ENCODE measurements at regions not wholly inside any gene's neighbourhood (a gene's known extent, or its start where the extent isn't known, plus 50 kb on each side); places are given as distances from the start of the nearest gene placed in this dataset.
A peak's percentile ranks its signal among the peaks of the same experiment; 100 is the strongest.

DNA sequence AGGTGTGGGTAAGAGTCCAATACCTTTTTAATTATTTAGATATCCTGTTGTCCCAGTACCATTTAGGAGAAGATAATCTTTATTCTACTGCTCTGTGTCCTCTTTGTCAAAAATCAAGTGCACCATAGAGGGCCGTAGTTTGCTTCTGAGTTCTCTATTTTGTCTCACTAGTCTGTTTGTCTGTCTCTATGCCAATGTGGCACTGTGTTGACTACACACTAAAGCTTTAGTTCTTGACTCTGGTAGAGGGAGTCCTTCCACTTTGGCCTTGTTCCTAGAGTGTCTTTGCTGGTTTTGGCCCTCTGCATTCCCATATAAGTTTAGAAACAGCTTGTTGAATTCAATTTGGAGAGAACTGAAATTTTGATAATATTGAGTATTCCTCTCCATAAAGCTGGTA, 75.9 kb downstream of the SCGB2B2 start (continued):
- TF ChIP-seq, protein P1, sequence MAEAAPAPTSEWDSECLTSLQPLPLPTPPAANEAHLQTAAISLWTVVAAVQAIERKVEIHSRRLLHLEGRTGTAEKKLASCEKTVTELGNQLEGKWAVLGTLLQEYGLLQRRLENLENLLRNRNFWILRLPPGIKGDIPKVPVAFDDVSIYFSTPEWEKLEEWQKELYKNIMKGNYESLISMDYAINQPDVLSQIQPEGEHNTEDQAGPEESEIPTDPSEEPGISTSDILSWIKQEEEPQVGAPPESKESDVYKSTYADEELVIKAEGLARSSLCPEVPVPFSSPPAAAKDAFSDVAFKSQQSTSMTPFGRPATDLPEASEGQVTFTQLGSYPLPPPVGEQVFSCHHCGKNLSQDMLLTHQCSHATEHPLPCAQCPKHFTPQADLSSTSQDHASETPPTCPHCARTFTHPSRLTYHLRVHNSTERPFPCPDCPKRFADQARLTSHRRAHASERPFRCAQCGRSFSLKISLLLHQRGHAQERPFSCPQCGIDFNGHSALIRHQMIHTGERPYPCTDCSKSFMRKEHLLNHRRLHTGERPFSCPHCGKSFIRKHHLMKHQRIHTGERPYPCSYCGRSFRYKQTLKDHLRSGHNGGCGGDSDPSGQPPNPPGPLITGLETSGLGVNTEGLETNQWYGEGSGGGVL (tag by site-specific recombination; IDR thresholded peaks at IDR 0.05), result no peak
- TF ChIP-seq BCL11B (tag by site-specific recombination; IDR thresholded peaks at IDR 0.05; ENCODE audit: low read depth) (no peak), ZNF10 (tag by site-specific recombination; IDR thresholded peaks at IDR 0.05) (no peak), ZNF202 (tag by site-specific recombination; IDR thresholded peaks at IDR 0.05; ENCODE audit: borderline replicate concordance) (no peak), ZNF211 (tag by site-specific recombination; IDR thresholded peaks at IDR 0.05; ENCODE audit: low read depth) (no peak)

DNA sequence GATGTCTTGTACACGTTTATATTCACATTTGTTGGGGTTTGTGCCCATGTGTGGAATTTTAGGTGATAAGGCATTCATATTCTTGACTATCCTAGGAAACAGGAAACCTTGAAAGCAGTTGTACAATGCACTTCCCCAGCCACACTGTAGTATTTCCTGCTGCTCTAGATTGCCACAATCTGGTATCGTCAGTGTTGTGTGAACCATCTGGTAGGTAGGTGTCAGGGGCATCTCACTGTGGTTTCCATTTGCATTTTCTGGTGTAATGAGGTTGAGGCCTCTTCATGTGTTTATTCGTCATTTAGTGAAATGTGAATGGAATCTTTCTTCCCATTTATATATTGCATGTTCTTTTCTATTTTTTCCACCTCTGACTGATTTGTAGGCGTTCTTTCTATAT, 76.6 kb downstream of the SCGB2B2 start:
- no peak overlapping the region for H3K4me3 ChIP-seq (ENCODE audit: low read depth, low read length)
- CTCF ChIA-PET, result interaction anchor here (1.8 kb wide), 1 partner anchor 39 kb away, joined by 10 read pairs; no protein-coding TSS in a partner anchor
- POLR2A ChIA-PET, result no interaction called here
- TF ChIP-seq SP7 (tag by site-specific recombination; IDR thresholded peaks at IDR 0.05) (no peak), ZNF155 (tag by site-specific recombination; IDR thresholded peaks at IDR 0.05) (no peak), ZNF555 (tag by site-specific recombination; conservative IDR thresholded peaks at IDR 0.05) (no peak)
- H3K36me3 ChIP-seq (ENCODE audit: control insufficient read depth in 2 of 2, insufficient read depth in 1 of 2, low read length in 2 of 2), result no peaks in the 10 kb centered on the region
- H3K27ac ChIP-seq (ENCODE audit: extremely low read depth, low read depth, low read length), result no peak overlapping the region
- H3K9me3 ChIP-seq (ENCODE audit: control insufficient read depth, insufficient read depth, low read depth, low read length), result peaks cover 8% of the 10 kb centered on the region
- H3K4me1 ChIP-seq (ENCODE audit: control insufficient read depth, insufficient read depth, low read length), result no peaks in the 10 kb centered on the region

DNA sequence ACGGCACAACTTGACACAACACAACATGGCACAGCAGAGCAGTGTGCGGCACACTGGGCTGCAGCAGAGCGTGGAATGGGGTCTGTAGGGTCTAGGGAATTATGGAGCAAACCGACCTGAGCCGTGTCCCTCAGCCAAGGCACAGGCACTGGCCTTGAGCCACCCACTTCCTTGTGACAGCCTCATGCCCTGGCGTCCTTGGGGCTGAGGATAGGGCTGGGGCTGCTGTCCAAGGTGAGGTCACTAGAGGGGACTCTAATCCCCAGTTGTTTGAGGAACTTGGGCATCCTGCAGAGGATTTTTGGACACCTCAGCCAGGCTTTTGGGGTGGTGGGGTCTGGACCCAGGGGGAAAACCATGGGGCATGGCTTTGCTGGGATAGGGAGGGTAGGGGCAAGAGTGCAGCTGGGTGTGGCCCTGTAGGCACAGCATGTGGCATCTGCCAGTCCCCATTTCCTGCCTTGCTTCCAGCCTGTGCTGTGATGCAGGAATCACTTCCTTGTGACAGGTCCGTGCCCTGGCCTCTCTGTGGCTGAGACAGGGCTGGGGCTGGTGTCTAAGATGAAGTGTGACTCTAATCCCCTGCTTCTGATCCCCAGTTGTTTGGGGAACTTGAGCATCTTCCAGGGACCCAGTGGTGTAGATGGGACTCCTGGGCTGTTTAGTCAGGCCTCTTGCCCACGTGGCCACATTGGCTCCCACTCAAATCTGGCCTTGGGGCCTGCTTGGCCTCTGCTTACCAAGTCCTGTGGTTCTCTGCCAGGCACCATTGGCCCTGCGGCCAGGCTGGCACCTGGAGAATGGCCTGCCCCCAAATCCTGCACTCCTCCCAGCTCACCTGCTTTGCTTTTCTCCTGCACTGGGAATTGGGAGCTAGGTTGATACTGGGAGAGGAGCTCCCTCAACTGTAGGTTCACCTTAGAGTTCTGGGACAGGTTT, 78.5 kb downstream of the SCGB2B2 start:
- H3K4me3 ChIP-seq (ENCODE audit: low read depth, low read length), result no peak overlapping the region
- POLR2A ChIA-PET, result no interaction called here
- H3K9me3 ChIP-seq (ENCODE audit: control insufficient read depth, insufficient read depth, low read depth, low read length), result peaks cover 3% of the 10 kb centered on the region; the same call in 1 of the 2 replicates
- CTCF ChIA-PET, result interaction anchor here (0.5 kb wide), 1 partner anchor 504 kb away, joined by 4 read pairs; no protein-coding TSS in a partner anchor
- no peak overlapping the region for H3K27ac ChIP-seq (ENCODE audit: extremely low read depth, low read depth, low read length)
- TF ChIP-seq, protein P2, sequence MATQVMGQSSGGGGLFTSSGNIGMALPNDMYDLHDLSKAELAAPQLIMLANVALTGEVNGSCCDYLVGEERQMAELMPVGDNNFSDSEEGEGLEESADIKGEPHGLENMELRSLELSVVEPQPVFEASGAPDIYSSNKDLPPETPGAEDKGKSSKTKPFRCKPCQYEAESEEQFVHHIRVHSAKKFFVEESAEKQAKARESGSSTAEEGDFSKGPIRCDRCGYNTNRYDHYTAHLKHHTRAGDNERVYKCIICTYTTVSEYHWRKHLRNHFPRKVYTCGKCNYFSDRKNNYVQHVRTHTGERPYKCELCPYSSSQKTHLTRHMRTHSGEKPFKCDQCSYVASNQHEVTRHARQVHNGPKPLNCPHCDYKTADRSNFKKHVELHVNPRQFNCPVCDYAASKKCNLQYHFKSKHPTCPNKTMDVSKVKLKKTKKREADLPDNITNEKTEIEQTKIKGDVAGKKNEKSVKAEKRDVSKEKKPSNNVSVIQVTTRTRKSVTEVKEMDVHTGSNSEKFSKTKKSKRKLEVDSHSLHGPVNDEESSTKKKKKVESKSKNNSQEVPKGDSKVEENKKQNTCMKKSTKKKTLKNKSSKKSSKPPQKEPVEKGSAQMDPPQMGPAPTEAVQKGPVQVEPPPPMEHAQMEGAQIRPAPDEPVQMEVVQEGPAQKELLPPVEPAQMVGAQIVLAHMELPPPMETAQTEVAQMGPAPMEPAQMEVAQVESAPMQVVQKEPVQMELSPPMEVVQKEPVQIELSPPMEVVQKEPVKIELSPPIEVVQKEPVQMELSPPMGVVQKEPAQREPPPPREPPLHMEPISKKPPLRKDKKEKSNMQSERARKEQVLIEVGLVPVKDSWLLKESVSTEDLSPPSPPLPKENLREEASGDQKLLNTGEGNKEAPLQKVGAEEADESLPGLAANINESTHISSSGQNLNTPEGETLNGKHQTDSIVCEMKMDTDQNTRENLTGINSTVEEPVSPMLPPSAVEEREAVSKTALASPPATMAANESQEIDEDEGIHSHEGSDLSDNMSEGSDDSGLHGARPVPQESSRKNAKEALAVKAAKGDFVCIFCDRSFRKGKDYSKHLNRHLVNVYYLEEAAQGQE (tag by site-specific recombination; IDR thresholded peaks at IDR 0.05), result peak; percentile 86
- TF ChIP-seq, protein P3, sequence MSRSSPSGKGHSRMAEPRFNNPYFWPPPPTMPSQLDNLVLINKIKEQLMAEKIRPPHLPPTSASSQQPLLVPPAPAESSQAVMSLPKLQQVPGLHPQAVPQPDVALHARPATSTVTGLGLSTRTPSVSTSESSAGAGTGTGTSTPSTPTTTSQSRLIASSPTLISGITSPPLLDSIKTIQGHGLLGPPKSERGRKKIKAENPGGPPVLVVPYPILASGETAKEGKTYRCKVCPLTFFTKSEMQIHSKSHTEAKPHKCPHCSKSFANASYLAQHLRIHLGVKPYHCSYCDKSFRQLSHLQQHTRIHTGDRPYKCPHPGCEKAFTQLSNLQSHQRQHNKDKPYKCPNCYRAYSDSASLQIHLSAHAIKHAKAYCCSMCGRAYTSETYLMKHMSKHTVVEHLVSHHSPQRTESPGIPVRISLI (tag by site-specific recombination; IDR thresholded peaks at IDR 0.05), result no peak
- H3K36me3 ChIP-seq (ENCODE audit: control insufficient read depth in 2 of 2, insufficient read depth in 1 of 2, low read length in 2 of 2), result no peaks in the 10 kb centered on the region
- H3K4me1 ChIP-seq (ENCODE audit: control insufficient read depth, insufficient read depth, low read length), result no peaks in the 10 kb centered on the region

DNA sequence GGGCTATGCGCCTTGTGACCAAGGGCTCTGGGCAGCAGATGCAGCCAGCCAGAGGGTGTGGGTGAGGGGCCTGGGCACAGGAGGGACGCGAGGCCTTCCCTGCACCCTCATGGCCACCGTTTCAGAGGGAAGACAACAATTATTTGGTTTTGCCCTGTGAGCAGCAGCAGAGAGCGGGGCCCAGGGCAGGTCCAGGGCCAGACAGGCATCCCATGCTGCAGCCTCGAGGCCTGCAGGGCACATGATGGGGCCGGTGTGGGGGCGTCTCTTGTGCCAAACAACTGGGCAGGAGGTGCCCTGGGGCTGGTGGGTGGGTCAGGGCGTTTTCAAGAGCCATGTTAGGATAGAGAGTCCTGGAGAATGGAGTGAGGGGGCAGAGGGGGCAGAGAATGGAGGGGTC, 79.4 kb downstream of the SCGB2B2 start:
- ChIA-PET CTCF (no interaction called here), POLR2A (no interaction called here)
- Histone ChIP-seq H3K36me3 (ENCODE audit: control insufficient read depth in 2 of 2, insufficient read depth in 1 of 2, low read length in 2 of 2) (no peaks in the 10 kb centered on the region), H3K4me1 (ENCODE audit: control insufficient read depth, insufficient read depth, low read length) (no peaks in the 10 kb centered on the region), H3K27ac (ENCODE audit: extremely low read depth, low read depth, low read length) (no peak overlapping the region), H3K4me3 (ENCODE audit: low read depth, low read length) (no peak overlapping the region), H3K9me3 (ENCODE audit: control insufficient read depth, insufficient read depth, low read depth, low read length) (peaks cover 3% of the 10 kb centered on the region; the same call in 1 of the 2 replicates)
- TF ChIP-seq ZNF211 (tag by site-specific recombination; IDR thresholded peaks at IDR 0.05; ENCODE audit: low read depth), result no peak
- 0 out of 2 replicates have a peak, but pooled peaks have one; percentile 36 for TF ChIP-seq EGR2 (tag by site-specific recombination; IDR thresholded peaks at IDR 0.05; ENCODE audit: low read depth)
